Kidney epithelial cell (primary cell): ENCODE measurements at regions not wholly inside any gene's neighbourhood (a gene's known extent, or its start where the extent isn't known, plus 50 kb on each side); places are given as distances from the start of the nearest gene placed in this dataset.

Source experiments
- DNase-seq: peaks from one replicate; pipeline ENCODE4 v3.0.0-alpha.2; 2010; ENCODE audit warnings: low read depth
- H3K27me3 ChIP-seq: 2 replicates; pipeline ENCODE4 v1.6.0; 2011; ENCODE audit warnings: low read length; ENCODE audit not compliant: control insufficient read depth, insufficient read depth
- H3K36me3 ChIP-seq: 2 replicates; pipeline ENCODE4 v1.5.1; 2011; ENCODE audit warnings: low read length; ENCODE audit not compliant: control insufficient read depth, insufficient read depth
- H3K4me3 ChIP-seq: 2 replicates; pipeline ENCODE4 v1.5.1; 2011; ENCODE audit warnings: low read depth, mild to moderate bottlenecking, control low read depth, low read length
- CTCF ChIP-seq: IDR thresholded peaks from 2 replicates; pipeline ENCODE4 v1.5.1; 2011; ENCODE audit warnings: mild to moderate bottlenecking, moderate library complexity, low read length, control low read depth, inconsistent platforms; ENCODE audit not compliant: insufficient read depth, poor library complexity, severe bottlenecking

- DNase-seq = no peak
- no peaks in the 10 kb centered on the region for H3K36me3 ChIP-seq
- no peak for TF ChIP-seq CTCF
- H3K4me3 ChIP-seq = no peak overlapping the region
- H3K27me3 ChIP-seq = no peaks in the 10 kb centered on the region
Measured at GRCh38 chr5:44225231-44226160, 163.7 kb downstream of the FGF10 start.

- Histone ChIP-seq H3K4me3 (no peak overlapping the region), H3K27me3 (no peaks in the 10 kb centered on the region), H3K36me3 (no peaks in the 10 kb centered on the region)
- no peak for TF ChIP-seq CTCF
- DNase-seq = no peak
Measured at GRCh38 chr5:44199408-44199807, 189.8 kb downstream of the FGF10 start.

- no peaks in the 10 kb centered on the region for H3K27me3 ChIP-seq
- no peaks in the 10 kb centered on the region for H3K36me3 ChIP-seq
- TF ChIP-seq CTCF = no peak
- no peak overlapping the region for H3K4me3 ChIP-seq
- no peak for DNase-seq
Measured at GRCh38 chr5:44189255-44189654, 200.0 kb downstream of the FGF10 start.

- no peaks in the 10 kb centered on the region for H3K27me3 ChIP-seq
- TF ChIP-seq CTCF = no peak
- H3K4me3 ChIP-seq = no peak overlapping the region
- DNase-seq = no peak
- H3K36me3 ChIP-seq = no peaks in the 10 kb centered on the region
Measured at GRCh38 chr5:44187973-44188372, 201.2 kb downstream of the FGF10 start.

- no peak for DNase-seq
- no peak for TF ChIP-seq CTCF
- Histone ChIP-seq H3K36me3 (no peaks in the 10 kb centered on the region), H3K4me3 (no peak overlapping the region), H3K27me3 (no peaks in the 10 kb centered on the region)
Measured at GRCh38 chr5:44183753-44184152, 205.5 kb downstream of the FGF10 start.

- no peaks in the 10 kb centered on the region for H3K36me3 ChIP-seq
- no peak for TF ChIP-seq CTCF
- H3K27me3 ChIP-seq = no peaks in the 10 kb centered on the region
- no peak overlapping the region for H3K4me3 ChIP-seq
- DNase-seq = no peak
Measured at GRCh38 chr5:44183312-44183711, 205.9 kb downstream of the FGF10 start.
